KMS-11 (cell line): ENCODE measurements at regions not wholly inside any gene's neighbourhood (a gene's known extent, or its start where the extent isn't known, plus 50 kb on each side); places are given as distances from the start of the nearest gene placed in this dataset.

Experiments
- H2AFZ ChIP-seq: fragments of 200-600 bp; sonication (generic); 2 replicates; pipeline ENCODE4 v1.6.1; 2016; ENCODE audit warnings: antibody characterized with exemption, mixed run types, low read depth
- H3K27ac ChIP-seq: fragments of 200-600 bp; sonication (generic); 2 replicates; pipeline ENCODE4 v1.6.1; 2016; ENCODE audit warnings: mild to moderate bottlenecking, mixed run types
- H3K27me3 ChIP-seq: fragments of 200-600 bp; sonication (generic); 2 replicates; pipeline ENCODE4 v1.6.1; 2017; ENCODE audit warnings: mild to moderate bottlenecking, low read depth, mixed run types, moderate library complexity; ENCODE audit not compliant: insufficient read depth
- H3K36me3 ChIP-seq: fragments of 200-600 bp; sonication (generic); 2 replicates; pipeline ENCODE4 v1.6.1; 2017; ENCODE audit warnings: mild to moderate bottlenecking, mixed run types; ENCODE audit not compliant: insufficient read depth
- H3K4me1 ChIP-seq: fragments of 200-600 bp; sonication (generic); 2 replicates; pipeline ENCODE4 v1.6.1; 2016; ENCODE audit warnings: mild to moderate bottlenecking, low read depth, mixed run types; ENCODE audit not compliant: poor library complexity, severe bottlenecking
- H3K4me2 ChIP-seq: fragments of 200-600 bp; sonication (generic); 2 replicates; pipeline ENCODE4 v1.7.0; 2016; ENCODE audit warnings: mild to moderate bottlenecking, mixed run types
- H3K4me3 ChIP-seq: fragments of 200-600 bp; sonication (generic); IDR thresholded peaks from 2 replicates; pipeline ENCODE4 v1.6.1; 2017; ENCODE audit warnings: low read depth, low read length, mixed read lengths; ENCODE audit not compliant: insufficient read depth
- H3K79me2 ChIP-seq: fragments of 200-600 bp; sonication (generic); 2 replicates; pipeline ENCODE4 v1.6.1; 2016; ENCODE audit warnings: low read depth, mixed run types; ENCODE audit not compliant: insufficient read depth
- H3K9ac ChIP-seq: fragments of 200-600 bp; sonication (generic); 2 replicates; pipeline ENCODE4 v1.6.1; 2016; ENCODE audit warnings: mild to moderate bottlenecking, mixed run types
- H4K20me1 ChIP-seq: fragments of 200-600 bp; sonication (generic); 2 replicates; pipeline ENCODE4 v1.6.1; 2016; ENCODE audit warnings: mild to moderate bottlenecking, mixed run types; ENCODE audit not compliant: insufficient read depth
- CTCF ChIP-seq: fragments of 200-600 bp; sonication (generic); conservative IDR thresholded peaks from 2 replicates; pipeline ENCODE4 v1.6.1; 2017; ENCODE audit warnings: low read depth, mild to moderate bottlenecking, antibody characterized with exemption, low read length, moderate library complexity, mixed read lengths

DNA sequence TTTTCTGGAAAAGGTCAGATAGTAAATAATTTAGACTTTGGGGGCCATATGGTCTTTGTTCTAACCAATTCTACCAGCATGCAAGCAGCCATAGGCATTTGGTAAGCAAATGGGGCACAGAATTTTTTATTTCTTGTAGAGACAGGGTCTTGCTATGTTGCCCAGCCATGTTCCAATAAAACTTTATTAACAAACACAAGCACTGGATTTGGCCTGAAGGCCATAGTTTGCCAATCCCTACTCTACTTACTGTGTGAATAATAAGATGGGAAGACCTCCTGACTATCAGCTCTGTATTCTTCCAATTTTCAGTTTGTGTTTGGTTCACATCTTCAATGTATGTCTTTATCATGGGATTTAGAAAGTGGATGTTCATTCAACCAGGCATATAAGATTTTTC, 53.0 kb upstream of the SERP2 start:
- Histone ChIP-seq H4K20me1 (no peaks in the 10 kb centered on the region), H3K4me3 (no peak overlapping the region), H3K36me3 (no peaks in the 10 kb centered on the region), H3K4me2 (no peak overlapping the region), H3K9ac (no peak overlapping the region), H3K27ac (no peak overlapping the region), H3K79me2 (no peaks in the 10 kb centered on the region), H3K4me1 (no peaks in the 10 kb centered on the region), H2AFZ (no peak overlapping the region), H3K27me3 (no peaks in the 10 kb centered on the region)
- no peak for TF ChIP-seq CTCF

DNA sequence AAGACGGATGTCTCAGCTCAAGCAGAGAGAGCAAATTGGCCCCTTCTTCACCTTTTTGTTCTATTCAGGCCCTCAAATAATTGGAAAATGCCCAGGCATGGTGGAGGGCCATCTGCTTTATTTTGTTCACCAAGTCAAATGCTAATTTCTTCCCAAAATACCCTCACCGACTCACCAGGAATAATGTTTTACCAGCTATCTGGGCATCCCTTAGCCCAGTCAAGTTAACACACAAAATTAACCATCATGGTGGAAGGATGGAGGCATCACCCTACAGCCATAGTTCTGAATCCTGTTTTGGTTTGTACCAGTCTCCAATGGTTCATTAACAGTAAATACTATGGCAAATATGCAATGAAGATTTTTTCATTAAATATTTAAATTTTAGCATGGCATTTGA, 51.7 kb upstream of the SERP2 start:
- Histone ChIP-seq H2AFZ (no peak overlapping the region), H3K36me3 (no peaks in the 10 kb centered on the region), H3K4me1 (no peaks in the 10 kb centered on the region), H4K20me1 (no peaks in the 10 kb centered on the region), H3K27me3 (no peaks in the 10 kb centered on the region), H3K4me3 (no peak overlapping the region), H3K4me2 (no peak overlapping the region), H3K9ac (no peak overlapping the region), H3K27ac (no peak overlapping the region), H3K79me2 (no peaks in the 10 kb centered on the region)
- no peak for TF ChIP-seq CTCF

GRCh38 chr13:44322928-44323327, 50.7 kb upstream of the SERP2 start:
- no peak overlapping the region for H3K27ac ChIP-seq
- H3K4me3 ChIP-seq = no peak overlapping the region
- no peak overlapping the region for H2AFZ ChIP-seq
- H3K9ac ChIP-seq = no peak overlapping the region
- no peaks in the 10 kb centered on the region for H3K36me3 ChIP-seq
- TF ChIP-seq CTCF = no peak
- no peaks in the 10 kb centered on the region for H3K4me1 ChIP-seq
- H3K27me3 ChIP-seq = no peaks in the 10 kb centered on the region
- no peaks in the 10 kb centered on the region for H3K79me2 ChIP-seq
- H4K20me1 ChIP-seq = no peaks in the 10 kb centered on the region
- no peak overlapping the region for H3K4me2 ChIP-seq

GRCh38 chr13:44323754-44324153, 49.9 kb upstream of the SERP2 start:
- Histone ChIP-seq H2AFZ (no peak overlapping the region), H3K9ac (no peak overlapping the region), H3K4me3 (no peak overlapping the region), H3K4me2 (no peak overlapping the region), H3K79me2 (no peaks in the 10 kb centered on the region), H3K36me3 (no peaks in the 10 kb centered on the region), H3K27ac (no peak overlapping the region), H4K20me1 (no peaks in the 10 kb centered on the region), H3K27me3 (no peaks in the 10 kb centered on the region), H3K4me1 (no peaks in the 10 kb centered on the region)
- TF ChIP-seq CTCF = no peak
